ENCODE measurements at regions not wholly inside any gene's neighbourhood (a gene's known extent, or its start where the extent isn't known, plus 50 kb on each side); places are given as distances from the start of the nearest gene placed in this dataset.

DNA sequence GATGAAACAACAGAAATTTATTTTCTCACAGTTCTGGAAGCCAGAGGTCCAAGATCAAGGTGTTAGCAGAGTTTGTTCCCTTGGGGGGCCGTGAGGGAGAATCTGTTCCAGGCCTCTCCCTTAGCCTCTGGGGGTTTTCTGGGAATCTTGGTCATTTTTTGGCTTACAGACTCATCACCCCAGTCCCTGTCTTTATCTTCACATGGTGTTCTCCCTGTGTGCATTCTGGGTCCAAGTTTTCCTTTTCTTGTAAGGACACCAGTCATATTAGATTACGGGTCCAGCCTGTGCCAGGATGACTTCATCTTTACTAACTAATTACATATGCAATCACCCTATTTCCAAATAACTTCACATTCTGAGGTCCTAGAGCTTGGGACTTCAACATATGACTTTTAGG is 292.5 kb upstream of the TRIB2 start:
- POLR2A ChIA-PET, result no interaction called here
- DNase-seq, result no peak
- Histone ChIP-seq H3K27me3 (replicated peaks in 1 of 4; ENCODE audit: control extremely low read depth in 1 of 4, control insufficient read depth in 3 of 4, insufficient read depth in 4 of 4, low read length in 3 of 4) (no peaks in the 10 kb centered on the region), H3K79me2 (ENCODE audit: control insufficient read depth, insufficient read depth, low read length) (no peaks in the 10 kb centered on the region), H2AFZ (ENCODE audit: insufficient read depth, low read depth, low read length, poor library complexity, severe bottlenecking) (no peak overlapping the region), H3K4me2 (replicated peaks; ENCODE audit: low read depth, low read length, poor library complexity, severe bottlenecking) (no peak overlapping the region), H3K4me3 (ENCODE audit: control extremely low read depth in 1 of 5, extremely low read depth in 1 of 5, insufficient read depth in 1 of 5, low read depth in 2 of 5, low read length in 4 of 5) (no peak overlapping the region), H3K9ac (ENCODE audit: low read length) (no peak overlapping the region), H3K9me3 (ENCODE audit: control extremely low read depth in 1 of 3, control insufficient read depth in 2 of 3, insufficient read depth in 1 of 3, low read length in 2 of 3) (no peaks in the 10 kb centered on the region), H4K20me1 (ENCODE audit: control insufficient read depth, insufficient read depth, low read length, poor library complexity, severe bottlenecking) (no peaks in the 10 kb centered on the region), H3K36me3 (replicated peaks in 1 of 2; ENCODE audit: control extremely low read depth in 1 of 2, control insufficient read depth in 1 of 2, extremely low read depth in 1 of 2, insufficient read depth in 2 of 2, low read length in 1 of 2) (no peaks in the 10 kb centered on the region), H3K27ac (ENCODE audit: low read length in 2 of 2) (no peak overlapping the region), H3K4me1 (ENCODE audit: control insufficient read depth in 2 of 2, insufficient read depth in 2 of 2, low read length in 2 of 2) (no peaks in the 10 kb centered on the region)
- no peak for TF ChIP-seq CTCF (IDR thresholded peaks at IDR 0.05)
- no peak for TF ChIP-seq EZH2 (IDR thresholded peaks at IDR 0.05; ENCODE audit: borderline replicate concordance, insufficient read depth, low read depth, low read length, poor library complexity, severe bottlenecking)
- Mint-ChIP-seq H3K27me3 (no peaks in the 10 kb centered on the region), H3K27ac (no peak overlapping the region), H3K4me1 (no peaks in the 10 kb centered on the region), H3K9me3 (ENCODE audit: insufficient read depth) (no peaks in the 10 kb centered on the region), H3K4me3 (no peak overlapping the region)
- CTCF ChIA-PET, result interaction anchor here (0.8 kb wide), 1 partner anchor 506 kb away, joined by 3 read pairs; no protein-coding TSS in a partner anchor
- no peak for ATAC-seq (ENCODE audit: low read depth)
- intact Hi-C loops (cut with micrococcal nuclease), result no loop called here
- 95% methylated on average over 2 of the region's 2 CpGs for WGBS (ENCODE audit: insufficient coverage)

- CTCF ChIA-PET, result no interaction called here
Measured at GRCh38 chr2:12424809-12425208, 291.9 kb upstream of the TRIB2 start.

More at GRCh38 chr2:12424809-12425208, 291.9 kb upstream of the TRIB2 start:
- H3K4me1 Mint-ChIP-seq, result no peaks in the 10 kb centered on the region
- no peak for TF ChIP-seq CTCF (IDR thresholded peaks at IDR 0.05)
- no peak for TF ChIP-seq EZH2 (IDR thresholded peaks at IDR 0.05; ENCODE audit: borderline replicate concordance, insufficient read depth, low read depth, low read length, poor library complexity, severe bottlenecking)
- H3K4me3 Mint-ChIP-seq, result no peak overlapping the region
- intact Hi-C loops (cut with micrococcal nuclease), result no loop called here
- Histone ChIP-seq H3K4me3 (ENCODE audit: control extremely low read depth in 1 of 5, extremely low read depth in 1 of 5, insufficient read depth in 1 of 5, low read depth in 2 of 5, low read length in 4 of 5) (no peak overlapping the region), H3K36me3 (replicated peaks in 1 of 2; ENCODE audit: control extremely low read depth in 1 of 2, control insufficient read depth in 1 of 2, extremely low read depth in 1 of 2, insufficient read depth in 2 of 2, low read length in 1 of 2) (no peaks in the 10 kb centered on the region), H4K20me1 (ENCODE audit: control insufficient read depth, insufficient read depth, low read length, poor library complexity, severe bottlenecking) (no peaks in the 10 kb centered on the region), H3K79me2 (ENCODE audit: control insufficient read depth, insufficient read depth, low read length) (no peaks in the 10 kb centered on the region), H3K9me3 (ENCODE audit: control extremely low read depth in 1 of 3, control insufficient read depth in 2 of 3, insufficient read depth in 1 of 3, low read length in 2 of 3) (no peaks in the 10 kb centered on the region), H3K4me2 (replicated peaks; ENCODE audit: low read depth, low read length, poor library complexity, severe bottlenecking) (no peak overlapping the region), H3K27ac (ENCODE audit: low read length in 2 of 2) (no peak overlapping the region), H3K27me3 (replicated peaks in 1 of 4; ENCODE audit: control extremely low read depth in 1 of 4, control insufficient read depth in 3 of 4, insufficient read depth in 4 of 4, low read length in 3 of 4) (no peaks in the 10 kb centered on the region), H3K9ac (ENCODE audit: low read length) (no peak overlapping the region), H2AFZ (ENCODE audit: insufficient read depth, low read depth, low read length, poor library complexity, severe bottlenecking) (no peak overlapping the region), H3K4me1 (ENCODE audit: control insufficient read depth in 2 of 2, insufficient read depth in 2 of 2, low read length in 2 of 2) (no peaks in the 10 kb centered on the region)
- H3K9me3 Mint-ChIP-seq (ENCODE audit: insufficient read depth), result no peaks in the 10 kb centered on the region
- no peak overlapping the region for H3K27ac Mint-ChIP-seq
- POLR2A ChIA-PET, result no interaction called here
- no peaks in the 10 kb centered on the region for H3K27me3 Mint-ChIP-seq
- DNase-seq (no peak), ATAC-seq (ENCODE audit: low read depth) (no peak)
- WGBS (ENCODE audit: insufficient coverage), result no CpG with 5 or more reads among the region's 3 CpGs

Measured in B cell (primary cell).